ENCODE measurements at regions not wholly inside any gene's neighbourhood (a gene's known extent, or its start where the extent isn't known, plus 50 kb on each side); places are given as distances from the start of the nearest gene placed in this dataset.

- TF ChIP-seq KDM1A (IDR thresholded peaks at IDR 0.05; ENCODE audit: borderline replicate concordance, low read length) (no peak), JUND (IDR thresholded peaks at IDR 0.05; ENCODE audit: low read length) (no peak)
Measured at GRCh38 chr11:69893631-69894030, 74.4 kb upstream of the FGF3 start (continued).
